ENCODE measurements at regions not wholly inside any gene's neighbourhood (a gene's known extent, or its start where the extent isn't known, plus 50 kb on each side); places are given as distances from the start of the nearest gene placed in this dataset.

GRCh38 chr15:70541511-70541910 lies 221.8 kb downstream of the UACA start:
- H3K9me3 ChIP-seq, result no peaks in the 10 kb centered on the region
- no peak overlapping the region for H3K4me3 ChIP-seq
- no peak overlapping the region for H3K27ac ChIP-seq
- no peaks in the 10 kb centered on the region for H3K4me1 ChIP-seq
- no peak for ATAC-seq
- DNase-seq, result no peak
- H3K27me3 ChIP-seq, result peaks cover 0 to 36% (median 0%) of the 10 kb centered on the region in 9 donors
- H3K36me3 ChIP-seq, result no peaks in the 10 kb centered on the region
- intact Hi-C loops (cut with DNase I), result no loop called here
- WGBS, 4 donors, result 67 to 96% (median 91%) methylated on average over 1 of the region's 1 CpG
- TF ChIP-seq CTCF (IDR thresholded peaks at IDR 0.05) (no peak), POLR2A (IDR thresholded peaks at IDR 0.05) (no peak)

GRCh38 chr15:70539912-70540530 lies 223.3 kb downstream of the UACA start:
- no peak overlapping the region for H3K4me3 ChIP-seq
- H3K36me3 ChIP-seq, result no peaks in the 10 kb centered on the region
- peaks cover 0 to 36% (median 0%) of the 10 kb centered on the region in 9 donors for H3K27me3 ChIP-seq
- no peak for DNase-seq
- TF ChIP-seq POLR2A (IDR thresholded peaks at IDR 0.05), result no peak
- no peak for TF ChIP-seq CTCF (IDR thresholded peaks at IDR 0.05)
- H3K4me1 ChIP-seq, result peaks cover 0 to 13% (median 0%) of the 10 kb centered on the region in 12 donors
- WGBS, 4 donors, result 57 to 83% (median 60%) methylated on average over 4 to 12 of the region's 12 CpGs
- no peak overlapping the region for H3K27ac ChIP-seq
- intact Hi-C loops (cut with DNase I), result no loop called here
- H3K9me3 ChIP-seq, result no peaks in the 10 kb centered on the region
- no peak for ATAC-seq

DNA sequence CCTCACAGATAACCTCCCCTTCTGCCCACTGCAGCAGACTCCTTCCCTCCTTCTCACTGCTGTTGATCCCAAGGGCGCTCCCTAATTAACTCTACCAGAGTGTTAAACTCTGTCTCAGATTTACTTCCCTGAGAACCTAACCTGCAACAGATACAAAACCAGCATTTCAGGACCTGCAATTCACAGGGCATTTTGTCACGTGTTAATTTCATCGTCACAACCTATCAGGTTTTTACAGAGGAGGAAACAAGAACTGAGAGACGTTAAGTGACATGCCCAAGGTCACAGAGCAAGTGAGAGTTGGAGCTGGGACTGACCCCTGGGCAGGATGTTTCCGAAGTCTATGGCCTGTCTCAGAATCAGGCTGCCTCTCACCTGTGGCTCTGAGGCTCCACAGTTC lies 223.9 kb downstream of the UACA start:
- Histone ChIP-seq H3K27me3 (peaks cover 0 to 36% (median 0%) of the 10 kb centered on the region in 9 donors), H3K9me3 (no peaks in the 10 kb centered on the region), H3K4me3 (no peak overlapping the region), H3K27ac (no peak overlapping the region), H3K36me3 (no peaks in the 10 kb centered on the region), H3K4me1 (peaks cover 0 to 19% (median 0%) of the 10 kb centered on the region in 12 donors)
- DNase-seq (no peak), ATAC-seq (no peak)
- no peak for TF ChIP-seq CTCF (IDR thresholded peaks at IDR 0.05)
- TF ChIP-seq POLR2A (IDR thresholded peaks at IDR 0.05), result no peak
- WGBS, 4 donors, result 88 to 93% (median 90%) methylated on average over 5 of the region's 5 CpGs
- intact Hi-C loops (cut with DNase I), result no loop called here

GRCh38 chr15:70538278-70538677 lies 225.1 kb downstream of the UACA start:
- H3K27me3 ChIP-seq, result peaks cover 0 to 36% (median 0%) of the 10 kb centered on the region in 9 donors
- ATAC-seq, result no peak
- intact Hi-C loops (cut with DNase I), result no loop called here
- TF ChIP-seq POLR2A (IDR thresholded peaks at IDR 0.05) (no peak), CTCF (IDR thresholded peaks at IDR 0.05) (no peak)
- no peak for DNase-seq
- H3K4me1 ChIP-seq, result peaks cover 0 to 20% (median 0%) of the 10 kb centered on the region in 12 donors
- no peak overlapping the region for H3K27ac ChIP-seq
- no peaks in the 10 kb centered on the region for H3K9me3 ChIP-seq
- H3K36me3 ChIP-seq, result no peaks in the 10 kb centered on the region
- no peak overlapping the region for H3K4me3 ChIP-seq

Data from heart left ventricle (tissue), 16 donors.